GM18517 (cell line): ENCODE measurements at regions not wholly inside any gene's neighbourhood (a gene's known extent, or its start where the extent isn't known, plus 50 kb on each side); places are given as distances from the start of the nearest gene placed in this dataset.

ENCODE experiments used
- ATAC-seq: cut with Tn5 transposase; IDR thresholded peaks from one replicate; pipeline ENCODE4 v1.9.1; 2021; ENCODE audit warnings: mild to moderate bottlenecking, moderate library complexity; ENCODE audit not compliant: unreplicated experiment

DNA sequence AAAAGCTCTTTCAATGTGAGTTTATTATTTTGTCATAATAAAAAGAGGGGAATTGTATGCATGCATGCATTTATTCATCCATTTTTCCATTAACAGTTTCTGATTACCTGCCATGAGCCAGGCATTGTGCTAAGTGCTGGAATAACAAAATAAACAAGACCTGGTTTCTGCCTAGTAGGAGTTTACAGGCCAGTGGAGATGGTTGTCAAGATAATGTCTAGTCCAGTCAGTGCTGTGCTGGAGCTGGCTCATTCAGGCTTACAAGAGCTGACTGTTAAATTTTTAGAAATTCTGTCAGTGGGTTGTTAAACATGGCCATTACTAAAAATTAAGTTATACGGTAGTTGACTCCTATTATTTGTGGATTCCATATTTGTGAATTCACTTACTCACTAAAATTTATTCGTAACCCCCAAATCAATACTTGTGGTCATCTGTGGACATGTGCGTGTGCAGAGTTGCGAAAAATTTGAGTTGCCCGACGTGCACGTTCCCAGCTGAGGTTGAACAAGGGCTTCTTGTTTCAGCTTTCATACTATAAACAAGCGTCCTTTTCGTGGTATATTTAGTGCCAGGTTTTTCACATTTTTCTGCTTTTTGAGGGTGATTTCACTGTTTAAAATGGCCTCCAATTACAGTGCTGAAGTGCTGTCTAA lies 172.3 kb upstream of the RPS6KA3 start:
- no peak for ATAC-seq

DNA sequence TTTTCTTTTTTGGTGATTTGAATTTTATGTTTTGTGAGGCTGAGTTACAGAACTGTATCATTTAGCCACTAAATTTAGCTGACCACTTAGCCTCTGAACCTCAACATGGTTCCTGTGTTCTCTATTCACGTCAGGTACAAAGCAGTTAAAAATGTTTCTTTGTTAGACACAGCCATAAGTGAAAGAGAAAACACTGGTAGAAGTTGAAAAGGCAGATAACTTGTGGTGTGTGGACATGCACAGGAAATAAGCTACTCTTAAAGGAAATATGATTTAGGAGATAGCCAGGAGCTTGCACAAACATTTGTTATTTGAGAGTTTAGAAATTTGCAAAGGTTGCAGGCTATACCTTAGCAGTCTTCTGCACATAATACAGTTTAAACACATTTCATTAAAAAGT lies 171.0 kb upstream of the RPS6KA3 start:
- no peak for ATAC-seq

DNA sequence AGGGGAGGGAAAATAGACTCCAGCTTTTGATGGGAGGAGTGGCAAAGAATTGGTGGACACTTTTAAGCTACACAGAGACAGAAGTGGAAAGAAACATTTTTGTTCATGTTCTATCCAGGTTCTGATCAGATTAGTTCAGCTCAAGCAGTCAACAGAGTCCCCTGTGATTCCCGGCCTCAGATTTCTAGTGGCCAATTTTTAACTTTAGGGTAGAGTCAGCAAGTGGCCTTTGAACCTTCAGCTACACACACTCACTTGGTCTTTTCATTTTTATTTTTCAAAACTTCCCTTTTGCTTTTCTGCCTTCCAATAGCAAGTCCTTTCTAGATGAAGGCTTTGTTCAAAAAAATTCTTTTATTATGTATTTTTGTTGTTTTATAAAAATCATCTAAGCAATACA lies 169.2 kb upstream of the RPS6KA3 start:
- ATAC-seq = no peak

DNA sequence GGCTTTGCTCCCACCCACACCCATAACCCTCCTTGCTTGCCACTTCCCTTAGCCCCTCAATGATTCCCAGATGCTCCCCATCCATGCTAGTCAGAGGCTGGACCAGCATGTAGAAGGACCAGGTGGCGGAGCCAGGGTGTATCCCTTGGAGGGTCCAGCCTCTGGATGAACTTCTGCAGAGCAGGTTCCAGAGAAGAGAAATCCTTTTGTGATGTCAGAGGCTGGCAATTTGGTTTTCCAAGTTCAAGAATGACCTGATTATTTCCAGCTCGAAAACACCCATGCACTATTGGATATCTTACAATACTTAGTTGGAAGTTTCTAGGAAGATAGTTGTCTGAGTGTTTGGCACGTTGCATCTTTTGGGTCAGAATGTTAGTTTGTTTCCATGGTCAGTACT lies 168.3 kb upstream of the RPS6KA3 start:
- no peak for ATAC-seq

DNA sequence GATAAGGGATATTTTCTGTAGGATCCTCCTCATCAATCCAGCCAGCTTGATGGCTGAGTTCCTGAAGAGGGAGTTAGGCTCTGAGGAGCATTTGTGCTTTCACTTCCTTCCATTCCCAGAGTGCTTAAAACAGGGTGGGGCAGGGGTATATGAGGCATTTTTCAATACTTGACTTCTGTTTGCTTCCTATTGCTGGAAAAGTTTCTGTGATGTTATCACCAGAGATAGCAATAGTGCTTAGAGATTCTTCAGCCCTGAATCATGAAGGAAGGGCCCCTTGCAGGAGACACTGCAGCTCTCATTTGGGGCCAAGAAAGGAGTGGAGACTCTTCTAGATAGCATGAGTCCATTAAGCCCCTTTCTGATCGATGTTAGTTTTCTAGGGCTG lies 166.7 kb upstream of the RPS6KA3 start:
- no peak for ATAC-seq

DNA sequence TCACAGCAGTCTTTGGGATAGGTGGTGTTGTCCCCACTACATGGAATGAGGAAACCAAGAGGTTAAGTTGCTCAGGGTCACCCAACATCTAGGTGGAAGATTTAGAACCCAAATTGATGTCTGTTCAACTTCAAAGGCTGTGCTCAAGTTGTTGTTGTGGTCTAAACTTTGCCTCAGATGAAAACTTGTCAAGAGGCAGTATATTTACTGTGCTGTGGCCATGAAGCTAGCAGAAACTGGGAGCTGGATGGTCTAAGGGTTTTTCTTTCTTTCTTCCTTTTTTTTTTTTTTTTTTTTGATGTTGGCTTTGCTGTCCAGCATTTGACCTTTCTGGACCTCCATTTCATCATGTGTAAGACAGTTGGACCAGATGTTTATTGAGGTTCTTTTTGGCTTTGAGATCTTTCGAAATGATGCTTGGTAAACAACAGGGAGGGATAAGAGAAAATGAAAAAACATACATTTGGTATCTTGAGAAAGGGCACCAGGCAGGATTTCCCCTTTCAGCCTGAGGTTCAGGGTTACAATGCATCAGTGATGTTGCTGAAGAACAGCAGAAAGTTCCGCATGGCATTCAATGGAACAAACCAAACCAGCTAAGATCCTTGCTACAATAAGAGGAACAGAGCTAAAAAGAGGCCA lies 166.2 kb upstream of the RPS6KA3 start:
- ATAC-seq = peak; percentile 79

DNA sequence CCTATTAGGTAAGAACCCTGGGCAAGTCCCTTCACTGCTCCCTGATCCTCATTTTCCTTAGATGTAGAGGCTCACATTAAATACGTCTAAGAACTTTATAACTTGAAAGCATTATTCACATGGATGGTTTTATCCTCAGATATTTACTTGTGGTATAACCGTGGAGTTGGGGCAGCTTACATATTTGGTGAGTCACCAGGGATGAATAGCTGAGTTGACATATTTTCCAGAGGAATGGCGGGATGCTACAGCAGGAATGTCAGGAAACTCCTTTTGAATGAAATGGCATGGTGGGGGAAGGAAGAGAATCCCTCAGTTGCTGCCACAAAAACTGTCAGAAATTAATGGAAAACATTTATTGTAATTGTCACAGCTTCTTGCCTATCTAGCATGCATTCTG lies 165.3 kb upstream of the RPS6KA3 start:
- ATAC-seq = no peak

DNA sequence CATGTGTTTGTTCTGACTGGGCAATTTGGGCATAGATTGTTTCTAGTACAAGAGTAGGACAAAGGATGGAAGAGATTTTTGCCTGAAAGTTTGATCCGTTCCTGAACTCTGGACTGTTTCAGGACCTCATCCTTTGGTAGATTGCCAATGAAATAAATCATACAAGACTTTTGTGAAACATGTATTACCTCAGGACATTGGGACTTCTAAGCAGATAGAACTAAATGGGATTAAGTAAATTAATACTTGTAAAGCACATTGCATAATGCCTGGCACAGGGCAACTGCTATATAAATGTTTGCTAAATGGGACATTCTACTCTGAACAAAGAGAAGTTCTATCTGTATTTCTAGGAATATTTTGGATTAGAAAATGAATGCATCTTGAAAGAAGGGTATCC lies 164.8 kb upstream of the RPS6KA3 start:
- no peak for ATAC-seq

DNA sequence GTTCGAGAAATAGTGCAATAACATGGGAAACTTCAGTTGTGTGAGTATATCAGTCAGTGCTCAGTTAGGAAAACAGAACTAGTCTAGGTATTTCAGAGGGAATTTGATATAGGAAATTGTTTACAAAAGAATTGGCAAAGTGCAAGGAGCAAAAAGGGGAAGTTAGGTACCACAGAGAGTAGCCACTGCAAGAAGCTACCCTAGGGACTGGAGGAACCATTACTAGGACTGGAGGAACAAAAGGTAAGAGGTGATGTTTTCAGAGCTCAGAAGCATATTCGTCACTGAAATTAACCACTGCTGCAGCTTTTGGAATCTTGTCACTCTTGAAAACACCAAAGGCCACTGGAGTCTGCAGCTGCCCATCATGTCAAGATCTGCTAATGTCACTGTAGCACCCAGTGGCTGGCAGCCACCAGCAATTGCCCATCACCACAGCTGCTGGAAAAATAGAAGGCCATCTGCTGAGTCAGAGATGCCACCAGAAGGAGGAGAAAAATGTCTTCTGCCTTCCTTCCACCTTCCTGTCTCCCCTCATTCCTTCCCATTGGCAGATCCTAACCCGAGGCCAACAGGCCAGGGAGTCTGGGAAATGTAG lies 160.6 kb upstream of the RPS6KA3 start:
- ATAC-seq = peak; percentile 75

DNA sequence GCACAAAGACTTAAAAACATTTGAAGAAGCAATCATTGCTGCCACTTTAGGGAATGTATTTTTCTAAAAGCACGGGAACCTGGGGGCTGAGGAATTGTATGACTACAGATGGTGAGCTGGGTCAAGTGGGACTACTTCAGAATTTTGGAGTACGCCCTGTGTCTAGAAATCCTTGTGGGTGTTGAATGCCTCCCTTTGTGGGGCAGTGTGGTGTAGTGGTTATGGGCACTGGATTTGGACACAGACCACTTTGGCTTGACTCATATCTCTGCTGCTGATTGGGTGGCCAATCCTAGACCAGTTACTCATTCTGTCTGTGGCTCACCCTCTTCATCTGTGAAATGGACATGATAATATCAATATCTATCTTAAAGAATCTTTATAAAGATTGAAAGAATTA lies 155.0 kb upstream of the RPS6KA3 start:
- no peak for ATAC-seq

DNA sequence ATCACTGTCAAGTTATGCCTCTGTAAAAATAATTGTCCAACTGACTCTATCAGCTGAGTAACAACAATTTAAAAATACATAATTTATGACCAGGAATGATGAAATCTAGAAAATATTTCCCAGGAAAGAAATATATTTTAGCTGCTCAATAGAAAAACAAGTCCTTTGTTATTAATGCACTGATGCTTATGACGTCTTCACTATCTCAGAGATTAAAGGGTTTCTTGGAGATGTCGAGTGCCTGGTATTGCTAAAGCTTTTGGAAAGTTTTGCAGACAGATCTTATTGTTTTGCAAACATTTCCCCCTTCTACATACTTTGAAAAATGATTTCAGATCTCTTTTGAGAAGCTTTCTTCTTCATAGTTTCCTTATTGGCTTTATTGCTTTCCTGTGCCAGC lies 154.6 kb upstream of the RPS6KA3 start:
- ATAC-seq = no peak

DNA sequence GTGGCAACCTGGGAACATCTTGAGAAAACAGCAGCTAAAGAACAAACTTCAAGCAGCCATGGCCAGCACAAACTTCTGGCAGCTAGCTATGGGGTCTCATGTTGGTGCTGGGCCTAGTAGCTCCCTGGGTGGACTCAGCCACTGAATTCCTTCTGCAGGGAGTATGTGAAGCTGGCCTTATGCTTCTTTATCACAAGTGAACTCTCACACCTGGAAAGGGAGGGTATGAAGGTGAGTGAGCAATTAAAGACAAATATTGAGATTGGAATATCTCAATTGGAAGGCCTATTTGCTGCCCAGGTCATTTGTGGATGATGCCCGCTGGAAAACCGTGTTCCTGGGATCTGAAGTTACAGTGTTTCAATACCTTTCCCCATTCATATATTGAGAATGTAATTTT lies 153.3 kb upstream of the RPS6KA3 start:
- ATAC-seq = no peak

DNA sequence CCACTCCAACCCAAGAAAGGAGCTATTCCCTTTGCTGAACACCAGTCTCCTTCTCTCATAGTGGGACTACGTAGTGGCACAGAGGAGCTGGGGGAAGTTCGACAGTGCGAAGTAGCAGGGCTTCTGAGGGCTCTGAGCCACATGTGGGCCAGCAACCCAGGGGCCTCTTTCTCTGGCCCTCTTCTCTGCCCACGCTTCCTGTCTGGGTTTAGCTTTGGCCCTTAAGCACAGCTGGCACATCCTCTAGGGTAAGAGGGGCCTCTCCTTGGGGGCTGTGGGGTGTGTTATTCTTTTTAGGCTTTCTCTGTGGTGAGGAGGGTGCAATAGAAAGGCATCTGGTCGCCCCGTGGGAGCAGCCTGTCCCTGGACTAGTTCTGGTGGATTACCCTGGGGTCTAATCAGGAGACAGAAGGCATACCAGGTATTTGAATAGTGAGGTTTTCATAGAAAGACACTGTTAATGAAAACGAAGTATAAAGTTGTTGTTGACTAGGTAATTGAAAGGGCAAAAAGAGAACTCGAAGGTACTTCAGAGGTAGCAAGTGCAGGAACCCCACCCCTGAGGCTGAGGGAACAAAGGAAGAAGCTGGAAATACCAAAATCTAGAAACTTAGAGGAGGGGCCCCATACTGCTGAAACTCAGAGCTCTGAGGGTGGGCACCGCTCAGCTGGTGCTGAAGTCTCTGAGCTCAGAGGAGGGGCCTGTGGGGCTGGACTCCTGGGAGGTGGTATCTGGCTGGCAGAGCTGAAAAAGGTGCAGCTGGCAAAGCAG lies 151.9 kb upstream of the RPS6KA3 start:
- ATAC-seq = peak; percentile 87

DNA sequence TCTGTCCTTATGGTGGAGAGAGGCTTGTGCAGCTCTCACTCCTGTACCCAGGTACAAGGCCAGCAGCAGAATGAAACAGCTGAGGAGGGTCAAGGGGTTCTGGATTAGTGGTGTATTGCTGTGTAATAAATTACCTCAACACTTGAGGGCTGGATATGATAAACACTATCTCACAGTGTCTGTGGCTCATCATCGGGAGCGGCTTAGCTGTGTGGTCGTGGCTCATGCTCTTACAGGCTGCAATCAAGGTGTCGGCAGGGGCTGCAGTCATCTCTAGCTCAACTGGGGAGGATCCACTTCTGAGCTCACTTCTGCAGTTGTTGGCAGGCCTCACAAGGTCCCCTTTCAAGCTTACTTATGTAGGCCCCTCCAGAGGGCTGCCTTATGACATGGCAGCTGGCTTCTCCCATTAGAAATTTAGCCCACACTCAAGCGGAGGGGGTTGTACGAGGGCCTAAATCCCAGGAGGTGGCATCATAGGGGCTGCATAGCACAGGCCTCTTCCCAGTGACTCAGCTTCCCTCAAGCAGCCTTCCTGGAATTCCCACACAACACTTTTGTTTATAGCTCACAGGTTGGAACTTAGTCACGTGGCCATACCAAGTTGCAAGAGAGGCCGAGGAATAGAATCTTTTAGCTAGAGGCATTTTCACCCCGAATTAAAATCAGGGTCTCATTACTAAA lies 148.2 kb upstream of the RPS6KA3 start:
- no peak for ATAC-seq

DNA sequence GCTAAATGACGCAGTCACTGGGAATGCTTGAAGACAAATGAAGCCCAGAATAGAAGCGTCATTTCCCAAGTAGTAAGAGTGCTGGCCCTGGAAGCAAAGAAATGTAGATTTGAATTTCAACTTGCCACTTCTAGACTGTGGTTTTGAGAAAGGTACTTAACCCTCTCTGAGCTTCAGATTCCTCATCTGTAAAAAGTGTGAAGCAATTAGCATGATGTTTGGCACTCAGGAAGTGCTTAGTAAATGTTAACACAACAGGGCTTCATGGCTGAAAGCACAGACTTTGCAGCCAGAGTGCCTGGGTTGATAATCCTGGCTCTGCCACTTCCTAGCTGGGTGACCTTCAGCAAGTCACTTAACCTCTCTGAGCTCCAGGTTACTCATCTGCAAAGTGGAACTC lies 147.4 kb upstream of the RPS6KA3 start:
- ATAC-seq = no peak

DNA sequence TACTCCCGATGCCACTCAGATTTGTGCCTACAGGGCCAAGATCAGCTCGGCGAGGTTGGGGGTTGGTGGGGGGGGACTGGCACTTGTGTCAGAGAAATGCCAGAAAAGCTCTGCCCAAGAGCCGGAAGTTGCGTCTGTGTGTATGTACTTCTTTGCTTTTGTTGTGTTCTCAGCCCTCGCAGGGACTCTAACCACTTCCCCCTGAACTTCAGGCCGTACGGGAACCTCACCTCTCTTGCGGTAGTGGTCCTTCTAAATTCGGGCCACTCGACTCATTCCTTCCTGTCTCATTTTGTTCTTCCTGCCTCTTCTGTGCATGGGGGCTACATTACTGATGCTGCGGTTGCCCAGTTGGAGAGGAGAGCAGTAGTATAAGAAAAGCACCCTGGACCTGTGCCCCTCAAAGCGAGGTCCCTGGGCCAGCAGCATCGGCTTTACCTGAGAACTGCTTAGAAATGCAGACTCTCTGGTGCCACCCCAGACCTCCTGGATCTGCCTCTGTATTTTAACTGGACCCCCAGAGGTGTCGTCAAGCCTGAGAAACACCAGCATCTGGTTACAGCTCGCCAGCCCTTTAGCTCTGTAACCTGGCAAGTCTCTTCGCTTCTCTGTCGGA lies 146.3 kb upstream of the RPS6KA3 start:
- peak; percentile 78 for ATAC-seq

DNA sequence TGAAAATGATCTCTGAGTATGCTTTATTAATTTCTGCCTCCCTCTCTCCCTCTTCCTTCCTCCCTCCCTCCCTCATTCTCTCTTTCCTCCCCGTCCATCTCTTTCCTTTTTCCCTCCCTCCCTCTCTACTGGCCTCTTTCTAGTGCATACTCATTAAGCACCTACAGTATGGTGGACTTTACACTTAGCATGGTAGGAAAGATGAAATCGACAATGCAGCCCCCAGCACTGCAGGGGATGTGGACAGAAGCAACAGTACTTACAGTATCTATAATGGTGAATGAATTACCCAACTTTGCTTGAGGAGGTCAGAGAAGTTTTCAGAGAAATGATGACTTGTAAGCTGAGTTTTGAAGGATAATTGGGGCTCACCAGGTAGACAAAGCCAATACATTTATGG lies 143.8 kb upstream of the RPS6KA3 start:
- no peak for ATAC-seq

DNA sequence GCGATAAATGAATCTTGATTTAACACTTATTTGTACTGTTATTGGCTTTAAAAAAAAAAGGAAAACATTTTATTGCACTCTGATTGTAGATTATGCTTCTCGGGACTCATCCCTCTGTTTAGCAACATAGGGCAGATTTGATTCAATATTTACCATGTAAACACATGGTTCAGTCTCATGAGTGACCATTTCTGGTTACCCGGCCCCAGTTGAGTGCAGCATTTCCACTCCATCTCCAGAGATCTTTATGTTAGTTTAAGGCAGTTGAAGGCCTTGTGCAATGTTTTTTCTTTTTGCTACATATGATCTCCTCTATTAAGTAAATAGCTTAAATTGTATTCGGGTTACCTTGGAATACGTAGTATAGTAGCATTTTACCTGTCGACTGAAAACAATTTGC lies 143.3 kb upstream of the RPS6KA3 start:
- no peak for ATAC-seq

DNA sequence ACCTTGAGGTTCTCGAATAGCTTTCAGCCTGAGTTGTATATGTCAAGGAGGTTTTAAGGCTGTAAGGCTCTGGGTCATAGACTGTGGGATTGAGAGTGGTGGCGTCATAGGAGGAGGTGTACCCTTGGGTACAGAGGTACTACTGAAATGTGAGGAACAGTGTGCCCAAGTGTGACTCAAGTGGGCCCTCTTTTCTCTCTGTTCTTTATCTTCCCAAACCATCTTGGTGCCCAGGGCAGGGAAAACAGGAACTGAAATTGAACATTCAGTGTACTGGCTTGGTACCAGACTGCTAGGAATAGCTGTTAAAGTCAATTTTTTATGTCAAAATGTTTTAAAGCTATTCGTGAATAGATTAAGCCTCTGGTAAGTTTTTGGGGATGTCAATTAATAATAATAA lies 136.2 kb upstream of the RPS6KA3 start:
- ATAC-seq = no peak

DNA sequence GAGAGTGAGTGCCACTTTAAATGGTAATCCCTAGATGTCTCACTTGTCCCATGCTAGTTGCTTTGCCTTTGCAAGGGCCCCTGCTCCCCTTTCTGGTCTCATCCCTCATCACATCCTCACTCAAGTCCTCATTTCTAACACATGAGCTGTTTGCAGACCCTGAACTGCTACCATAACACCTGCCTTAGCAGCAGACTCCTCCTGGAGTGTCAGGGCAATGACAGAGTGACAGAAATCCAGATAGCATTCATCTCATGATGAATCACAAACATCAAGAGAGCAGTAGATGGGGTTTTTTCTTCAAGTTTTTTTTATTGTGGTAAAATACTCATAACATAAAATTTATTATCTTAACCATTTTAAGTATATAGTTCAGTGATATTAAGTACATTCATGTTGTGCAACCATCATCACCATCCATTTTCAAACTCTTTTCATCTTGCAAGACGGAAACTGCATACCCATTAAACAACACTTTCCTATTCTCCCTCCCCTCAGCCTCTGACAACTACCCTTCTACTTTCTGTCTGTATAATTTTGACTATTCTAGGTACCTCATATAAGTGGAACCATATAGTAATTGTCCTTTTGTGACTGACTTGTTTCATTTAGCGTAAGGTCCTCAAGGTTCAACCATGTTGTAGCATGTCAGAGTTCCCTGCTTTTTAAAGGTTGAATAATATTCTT lies 133.2 kb upstream of the RPS6KA3 start:
- no peak for ATAC-seq
